HG03175 (cell line): ENCODE measurements at regions not wholly inside any gene's neighbourhood (a gene's known extent, or its start where the extent isn't known, plus 50 kb on each side); places are given as distances from the start of the nearest gene placed in this dataset.

Experiments used
- ATAC-seq: cut with Tn5 transposase; IDR thresholded peaks from one replicate; pipeline ENCODE4 v1.9.1; 2021; ENCODE audit warnings: mild to moderate bottlenecking, moderate library complexity; ENCODE audit not compliant: unreplicated experiment

GRCh38 chr11:127281534-127281933 lies 281.0 kb upstream of the KIRREL3 start:
- ATAC-seq = no peak

- no peak for ATAC-seq
Measured at GRCh38 chr11:127275774-127276173, 275.2 kb upstream of the KIRREL3 start.

GRCh38 chr11:127274328-127274676 lies 273.7 kb upstream of the KIRREL3 start:
- ATAC-seq = no peak

- no peak for ATAC-seq
Measured at GRCh38 chr11:127273593-127274327, 273.2 kb upstream of the KIRREL3 start.

- no peak for ATAC-seq
Measured at GRCh38 chr11:127270851-127271250, 270.3 kb upstream of the KIRREL3 start.

GRCh38 chr11:127269911-127270310 lies 269.3 kb upstream of the KIRREL3 start:
- ATAC-seq = no peak

GRCh38 chr11:127268932-127269331 lies 268.4 kb upstream of the KIRREL3 start:
- no peak for ATAC-seq

- ATAC-seq = no peak
Measured at GRCh38 chr11:127268521-127268920, 268.0 kb upstream of the KIRREL3 start.

- ATAC-seq = no peak
Measured at GRCh38 chr11:127259102-127259501, 258.5 kb upstream of the KIRREL3 start.

- no peak for ATAC-seq
Measured at GRCh38 chr11:127255209-127255608, 254.6 kb upstream of the KIRREL3 start.

GRCh38 chr11:127252321-127252720 lies 251.8 kb upstream of the KIRREL3 start:
- ATAC-seq = peak; percentile 83

- ATAC-seq = no peak
Measured at GRCh38 chr11:127249576-127249975, 249.0 kb upstream of the KIRREL3 start.

- ATAC-seq = no peak
Measured at GRCh38 chr11:127248476-127248875, 247.9 kb upstream of the KIRREL3 start.

- no peak for ATAC-seq
Measured at GRCh38 chr11:127247261-127247851, 246.8 kb upstream of the KIRREL3 start.

GRCh38 chr11:127242676-127243075 lies 242.1 kb upstream of the KIRREL3 start:
- no peak for ATAC-seq

- no peak for ATAC-seq
Measured at GRCh38 chr11:127238321-127238720, 237.8 kb upstream of the KIRREL3 start.

- ATAC-seq = no peak
Measured at GRCh38 chr11:127236776-127237175, 236.2 kb upstream of the KIRREL3 start.

GRCh38 chr11:127233998-127234397 lies 233.4 kb upstream of the KIRREL3 start:
- ATAC-seq = no peak

GRCh38 chr11:127230392-127230791 lies 229.8 kb upstream of the KIRREL3 start:
- no peak for ATAC-seq

GRCh38 chr11:127226949-127227348 lies 226.4 kb upstream of the KIRREL3 start:
- no peak for ATAC-seq

GRCh38 chr11:127226380-127226779 lies 225.8 kb upstream of the KIRREL3 start:
- no peak for ATAC-seq

GRCh38 chr11:127225619-127226018 lies 225.0 kb upstream of the KIRREL3 start:
- no peak for ATAC-seq

- ATAC-seq = no peak
Measured at GRCh38 chr11:127224276-127224675, 223.7 kb upstream of the KIRREL3 start.
